ENCODE measurements at regions not wholly inside any gene's neighbourhood (a gene's known extent, or its start where the extent isn't known, plus 50 kb on each side); places are given as distances from the start of the nearest gene placed in this dataset.
A peak's percentile ranks its signal among the peaks of the same experiment; 100 is the strongest.

DNA sequence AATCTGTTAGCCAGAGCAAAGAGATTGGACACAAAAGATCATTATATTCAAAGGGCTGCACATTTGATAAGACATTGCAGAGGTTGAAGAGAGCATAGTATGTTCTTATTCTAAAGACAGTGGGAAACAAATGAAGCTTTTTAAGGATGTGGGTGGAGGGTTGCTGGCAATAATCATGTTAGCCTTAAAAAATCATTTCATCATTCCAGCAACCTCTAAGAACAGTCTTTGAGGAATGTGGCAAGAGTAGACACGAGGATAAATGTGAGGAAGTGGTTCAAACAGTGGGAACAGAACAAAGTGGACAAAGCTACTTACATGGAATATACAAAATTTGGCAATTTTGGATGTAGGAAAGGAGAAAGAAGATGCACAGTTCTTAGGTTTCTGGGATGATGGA is 167.3 kb upstream of the SPRY1 start:
- DNase-seq (ENCODE audit: extremely low spot score): no peak
- H3K4me3 ChIP-seq: no peak overlapping the region
- no peaks in the 10 kb centered on the region for H3K9me3 ChIP-seq
- H3K27me3 ChIP-seq: no peaks in the 10 kb centered on the region
- 76% methylated on average over 1 of the region's 1 CpG for WGBS
- TF ChIP-seq POLR2A (IDR thresholded peaks at IDR 0.05; ENCODE audit: low read depth) (no peak), POLR2AphosphoS5 (IDR thresholded peaks at IDR 0.05) (no peak), EP300 (IDR thresholded peaks at IDR 0.05) (no peak)
- TF ChIP-seq, protein P1, sequence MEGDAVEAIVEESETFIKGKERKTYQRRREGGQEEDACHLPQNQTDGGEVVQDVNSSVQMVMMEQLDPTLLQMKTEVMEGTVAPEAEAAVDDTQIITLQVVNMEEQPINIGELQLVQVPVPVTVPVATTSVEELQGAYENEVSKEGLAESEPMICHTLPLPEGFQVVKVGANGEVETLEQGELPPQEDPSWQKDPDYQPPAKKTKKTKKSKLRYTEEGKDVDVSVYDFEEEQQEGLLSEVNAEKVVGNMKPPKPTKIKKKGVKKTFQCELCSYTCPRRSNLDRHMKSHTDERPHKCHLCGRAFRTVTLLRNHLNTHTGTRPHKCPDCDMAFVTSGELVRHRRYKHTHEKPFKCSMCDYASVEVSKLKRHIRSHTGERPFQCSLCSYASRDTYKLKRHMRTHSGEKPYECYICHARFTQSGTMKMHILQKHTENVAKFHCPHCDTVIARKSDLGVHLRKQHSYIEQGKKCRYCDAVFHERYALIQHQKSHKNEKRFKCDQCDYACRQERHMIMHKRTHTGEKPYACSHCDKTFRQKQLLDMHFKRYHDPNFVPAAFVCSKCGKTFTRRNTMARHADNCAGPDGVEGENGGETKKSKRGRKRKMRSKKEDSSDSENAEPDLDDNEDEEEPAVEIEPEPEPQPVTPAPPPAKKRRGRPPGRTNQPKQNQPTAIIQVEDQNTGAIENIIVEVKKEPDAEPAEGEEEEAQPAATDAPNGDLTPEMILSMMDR (IDR thresholded peaks at IDR 0.05): no peak
- intact Hi-C loops (cut with DNase I): no loop called here
- H3K4me1 ChIP-seq: peaks cover 0 to 21% (median 18%) of the 10 kb centered on the region in 4 donors
- no peak overlapping the region for H3K27ac ChIP-seq (replicated peaks in 1 of 4)
- H3K36me3 ChIP-seq: no peaks in the 10 kb centered on the region

DNA sequence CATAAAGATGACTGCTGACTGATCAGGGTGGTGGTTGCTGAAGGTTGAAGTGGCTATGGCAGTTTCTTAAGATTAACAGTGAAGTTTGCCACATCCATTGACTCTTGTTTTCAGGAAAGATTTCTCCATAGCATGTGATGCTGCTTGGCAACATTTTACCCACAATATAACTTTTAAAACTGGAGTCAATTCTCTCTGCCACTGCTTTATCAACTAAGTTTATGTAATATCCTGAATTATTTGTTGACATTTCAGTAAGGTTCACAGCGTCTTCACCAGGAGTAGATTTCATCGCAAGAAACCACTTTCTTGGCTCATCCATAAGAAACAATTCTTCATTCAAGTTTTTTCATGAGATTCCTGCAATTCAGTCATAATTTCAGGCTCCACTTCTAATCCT is 166.5 kb upstream of the SPRY1 start:
- TF ChIP-seq POLR2AphosphoS5 (IDR thresholded peaks at IDR 0.05): no peak
- no peak for TF ChIP-seq POLR2A (IDR thresholded peaks at IDR 0.05; ENCODE audit: low read depth)
- TF ChIP-seq EP300 (IDR thresholded peaks at IDR 0.05): no peak
- TF ChIP-seq, protein P1 (IDR thresholded peaks at IDR 0.05): no peak
- WGBS: 79% methylated on average over 2 of the region's 2 CpGs
- Histone ChIP-seq H3K4me1 (peaks cover 0 to 24% (median 20%) of the 10 kb centered on the region in 4 donors), H3K9me3 (no peaks in the 10 kb centered on the region), H3K36me3 (no peaks in the 10 kb centered on the region), H3K4me3 (no peak overlapping the region), H3K27me3 (no peaks in the 10 kb centered on the region), H3K27ac (replicated peaks in 1 of 4) (no peak overlapping the region)
- intact Hi-C loops (cut with DNase I): no loop called here
- DNase-seq (ENCODE audit: extremely low spot score): no peak

DNA sequence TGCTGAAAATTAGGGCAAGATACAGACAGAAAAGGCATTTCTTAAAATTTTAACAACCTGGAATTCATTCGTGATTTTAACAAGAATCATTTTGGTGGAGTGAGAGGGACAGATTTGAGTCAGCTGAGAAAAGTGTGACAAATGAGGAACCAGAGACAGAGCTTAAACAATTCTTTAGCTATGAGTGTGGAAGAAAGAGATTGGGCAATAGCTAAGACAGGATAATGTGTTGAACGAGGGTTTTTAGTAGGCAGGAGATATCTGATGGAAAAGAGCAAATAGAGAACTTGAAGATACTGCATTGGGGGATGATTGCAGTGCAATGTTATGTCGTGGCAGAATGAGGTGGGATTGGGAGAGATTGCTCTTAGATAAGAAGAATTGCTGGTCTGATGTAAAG is 164.2 kb upstream of the SPRY1 start:
- 38% methylated on average over 3 of the region's 3 CpGs for WGBS
- DNase-seq (ENCODE audit: extremely low spot score): no peak
- Histone ChIP-seq H3K4me3 (no peak overlapping the region), H3K9me3 (no peaks in the 10 kb centered on the region), H3K36me3 (no peaks in the 10 kb centered on the region), H3K4me1 (peaks cover 0 to 37% (median 31%) of the 10 kb centered on the region in 4 donors), H3K27me3 (no peaks in the 10 kb centered on the region), H3K27ac (replicated peaks in 1 of 4) (no peak overlapping the region)
- no peak for TF ChIP-seq POLR2AphosphoS5 (IDR thresholded peaks at IDR 0.05)
- no peak for TF ChIP-seq EP300 (IDR thresholded peaks at IDR 0.05)
- TF ChIP-seq POLR2A (IDR thresholded peaks at IDR 0.05; ENCODE audit: low read depth): no peak
- TF ChIP-seq, protein P1 (IDR thresholded peaks at IDR 0.05): no peak
- intact Hi-C loops (cut with DNase I): no loop called here

DNA sequence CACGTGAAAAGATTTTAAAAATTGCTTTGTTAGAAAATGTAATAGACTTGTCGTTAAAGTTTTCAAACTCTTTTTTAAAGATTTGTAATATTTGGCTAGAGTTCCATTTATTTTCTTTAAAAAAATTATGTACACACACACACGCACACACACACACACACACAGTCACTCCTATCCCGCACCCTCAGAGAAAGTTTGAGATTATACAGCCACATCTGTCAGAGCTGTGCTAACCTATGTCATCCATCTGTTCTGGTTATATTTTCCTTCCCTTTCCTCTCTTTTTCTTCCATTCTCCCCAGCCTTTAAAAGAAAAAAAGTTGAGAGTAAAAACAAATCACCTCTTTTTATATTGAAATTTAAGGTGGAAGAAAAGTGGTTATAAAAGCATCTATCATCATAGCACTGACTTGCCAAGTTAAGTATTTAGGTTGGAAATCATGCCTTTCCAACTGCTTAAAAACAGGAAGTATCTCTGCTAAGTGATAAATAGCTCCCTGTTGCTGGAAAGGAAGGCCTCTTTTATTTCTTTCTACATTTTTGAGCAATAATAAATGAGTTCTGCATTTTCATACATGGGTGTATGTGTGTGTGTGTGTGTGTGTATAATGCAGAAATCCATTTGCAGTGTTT is 163.3 kb upstream of the SPRY1 start:
- 49% methylated on average over 4 of the region's 4 CpGs for WGBS
- H3K36me3 ChIP-seq: no peaks in the 10 kb centered on the region
- H3K9me3 ChIP-seq: no peaks in the 10 kb centered on the region
- DNase-seq (ENCODE audit: extremely low spot score): no peak
- peak overlapping the region in 1 of 4 donors; percentile 37 for H3K27ac ChIP-seq (replicated peaks in 1 of 4)
- peaks cover 0 to 37% (median 31%) of the 10 kb centered on the region in 4 donors for H3K4me1 ChIP-seq
- no peak for TF ChIP-seq EP300 (IDR thresholded peaks at IDR 0.05)
- intact Hi-C loops (cut with DNase I): no loop called here
- no peaks in the 10 kb centered on the region for H3K27me3 ChIP-seq
- H3K4me3 ChIP-seq: no peak overlapping the region

DNA sequence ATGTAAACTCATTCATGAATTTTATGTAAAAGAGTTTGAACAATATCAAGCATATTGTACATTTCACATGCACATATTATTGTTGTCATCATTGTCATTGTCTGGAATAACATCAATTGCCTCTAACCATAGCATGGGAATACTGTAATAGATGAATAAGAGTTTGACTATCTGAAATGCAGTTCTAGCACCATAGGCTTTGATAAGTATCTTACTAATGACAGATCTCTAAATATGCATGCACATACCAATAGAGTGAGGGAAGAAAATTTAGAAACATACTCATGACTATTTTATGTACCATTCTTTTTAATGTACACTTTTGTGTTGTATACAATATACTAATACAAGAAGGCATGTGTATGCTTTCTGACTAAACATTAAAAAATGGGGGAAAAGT is 161.6 kb upstream of the SPRY1 start:
- intact Hi-C loops (cut with DNase I): no loop called here
- Histone ChIP-seq H3K4me3 (no peak overlapping the region), H3K27me3 (no peaks in the 10 kb centered on the region), H3K27ac (replicated peaks in 1 of 4) (peak overlapping the region in 1 of 4 donors; percentile 24), H3K36me3 (no peaks in the 10 kb centered on the region), H3K4me1 (peaks cover 0 to 37% (median 31%) of the 10 kb centered on the region in 4 donors), H3K9me3 (no peaks in the 10 kb centered on the region)
- no peak for DNase-seq (ENCODE audit: extremely low spot score)
- TF ChIP-seq POLR2AphosphoS5 (IDR thresholded peaks at IDR 0.05) (no peak), POLR2A (IDR thresholded peaks at IDR 0.05; ENCODE audit: low read depth) (no peak), EP300 (IDR thresholded peaks at IDR 0.05) (no peak)
- TF ChIP-seq, protein P1 (IDR thresholded peaks at IDR 0.05): no peak

Measured in esophagus muscularis mucosa (tissue), 4 donors.